Panc1 (cell line): ENCODE measurements at regions not wholly inside any gene's neighbourhood (a gene's known extent, or its start where the extent isn't known, plus 50 kb on each side); places are given as distances from the start of the nearest gene placed in this dataset.

Source experiments
- ATAC-seq: fragments of 200-7000 bp; cut with Tn5 transposase; 2 replicates; pipeline ENCODE4 v1.9.1; 2020; ENCODE audit warnings: mild to moderate bottlenecking, moderate library complexity
- BruUV-seq: library from RNA; stranded (reverse); fragments of 400-500 nt; replicated peaks from 2 replicates; lab custom pipeline; 2021; lab: Mats Ljungman, UMichigan
- CTCF ChIA-PET: fragments of 300-600 bp; sonication (Branson Sonifier 250); formaldehyde crosslinking; loops from one replicate; lab custom pipeline; 2022; ENCODE audit warnings: antibody characterized with exemption; lab: Charles Lee
- POLR2A ChIA-PET: fragments of 300-600 bp; sonication (Branson Sonifier 250); formaldehyde crosslinking; loops from one replicate; lab custom pipeline; 2022; ENCODE audit warnings: antibody characterized with exemption; lab: Charles Lee
- DNase-seq: peaks from one replicate; pipeline ENCODE4 v3.0.0-alpha.2; 2010; ENCODE audit warnings: low read depth, low spot score
- H3K27ac ChIP-seq: 2 replicates; pipeline ENCODE4 v1.5.1; 2011; ENCODE audit warnings: mild to moderate bottlenecking, low read length, inconsistent platforms
- H3K27me3 ChIP-seq: fragments of 200-500 bp; sonication (Bioruptor generic); 2 replicates; pipeline ENCODE4 v1.6.0; 2014; ENCODE audit warnings: low read length, inconsistent platforms; ENCODE audit not compliant: control insufficient read depth, insufficient read depth
- H3K36me3 ChIP-seq: fragments of 200-500 bp; sonication (Bioruptor generic); 2 replicates; pipeline ENCODE4 v1.5.1; 2014; ENCODE audit warnings: inconsistent platforms, mild to moderate bottlenecking, low read length, moderate library complexity; ENCODE audit not compliant: control insufficient read depth, insufficient read depth
- H3K4me1 ChIP-seq: 2 replicates; pipeline ENCODE4 v1.5.1; 2011; ENCODE audit warnings: inconsistent platforms, mild to moderate bottlenecking, low read length, moderate library complexity; ENCODE audit not compliant: control insufficient read depth, insufficient read depth
- H3K4me3 ChIP-seq, 2 experiments: 2 replicates each; pipeline ENCODE4 v1.5.1; 2011 to 2012; ENCODE audit warnings: low read depth in 2 of 2, low read length in 2 of 2, mild to moderate bottlenecking in 2 of 2, inconsistent platforms in 1 of 2, moderate library complexity in 1 of 2
- H3K9me3 ChIP-seq: fragments of 200-500 bp; sonication (Bioruptor generic); 2 replicates; pipeline ENCODE4 v1.5.1; 2014; ENCODE audit warnings: low read depth, mild to moderate bottlenecking, inconsistent platforms, low read length, moderate library complexity; ENCODE audit not compliant: control insufficient read depth, insufficient read depth
- CTCF ChIP-seq: fragments of 450-650 bp; IDR thresholded peaks from 2 replicates; pipeline ENCODE4 v1.5.1; 2017; ENCODE audit warnings: mild to moderate bottlenecking
- POLR2AphosphoS5 ChIP-seq: IDR thresholded peaks from 2 replicates; pipeline ENCODE4 v1.6.1; 2012; ENCODE audit warnings: mild to moderate bottlenecking, low read depth, low read length, moderate library complexity
- REST ChIP-seq, 2 experiments: IDR thresholded peaks; 2 replicates each; pipeline ENCODE4 v1.6.1; 2011 to 2012; ENCODE audit warnings: low read depth in 2 of 2, control low read depth in 1 of 2, low read length in 1 of 2, mild to moderate bottlenecking in 1 of 2, moderate library complexity in 1 of 2; ENCODE audit not compliant: insufficient read depth in 1 of 2
- SIN3A ChIP-seq: IDR thresholded peaks from 2 replicates; pipeline ENCODE4 v1.6.1; 2012; ENCODE audit warnings: low read depth, mild to moderate bottlenecking, low read length, moderate library complexity, borderline replicate concordance; ENCODE audit not compliant: insufficient read depth
- TCF7L2 ChIP-seq: IDR thresholded peaks from 2 replicates; pipeline ENCODE4 v1.6.1; 2011; ENCODE audit warnings: mild to moderate bottlenecking, low read depth, low read length, inconsistent platforms
- in situ Hi-C: cut with HindIII; loops from 2 replicates; pipeline ENCODE4 v1.10.0; 2016; ENCODE audit warnings: low sequenced_read_pairs, low pct_unique_long_range_greater_than_20kb
- intact Hi-C: fragments of 100-400 bp; cut with micrococcal nuclease; formaldehyde crosslinking; loops from one replicate; pipeline ENCODE4 v1.10.0; 2022; ENCODE audit not compliant: unreplicated experiment

DNA sequence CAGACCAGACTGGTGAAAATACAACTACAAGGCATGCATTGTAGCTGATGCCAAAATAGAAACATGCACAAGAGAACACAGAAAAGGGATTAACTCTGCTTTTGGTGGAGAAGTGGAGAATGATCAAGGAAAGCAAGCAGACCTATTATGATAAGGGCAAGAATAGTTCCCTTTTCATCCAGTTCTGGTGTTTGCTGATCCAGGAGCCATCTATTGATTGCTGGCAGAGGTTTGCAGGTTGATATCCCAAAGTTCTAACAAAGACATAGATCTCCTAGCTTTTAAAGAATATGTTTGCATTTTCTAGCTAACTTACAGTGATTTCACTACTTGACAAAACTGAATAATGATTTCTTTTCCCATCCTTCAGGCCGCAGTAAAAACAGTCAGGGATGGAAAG is 166.2 kb upstream of the CDKN3 start:
- H3K27ac ChIP-seq, result no peak overlapping the region
- no peaks in the 10 kb centered on the region for H3K9me3 ChIP-seq
- intact Hi-C loops, result no loop called here
- POLR2A ChIA-PET, result no interaction called here
- no peaks in the 10 kb centered on the region for H3K27me3 ChIP-seq
- BruUV-seq, result no TSS peak
- H3K4me3 ChIP-seq, result no peak overlapping the region
- ATAC-seq, result no peak
- in situ Hi-C loops, result no loop called here
- TF ChIP-seq CTCF, result no peak
- TF ChIP-seq SIN3A, result no peak
- TF ChIP-seq TCF7L2, result no peak
- TF ChIP-seq POLR2AphosphoS5, result no peak
- TF ChIP-seq REST (IDR thresholded peaks at IDR 0.05; ENCODE audit: insufficient read depth in 1 of 2, low read depth in 2 of 2, low read length in 1 of 2), result no peak
- no peak for DNase-seq
- H3K36me3 ChIP-seq, result no peaks in the 10 kb centered on the region
- CTCF ChIA-PET, result no interaction called here
- no peaks in the 10 kb centered on the region for H3K4me1 ChIP-seq

DNA sequence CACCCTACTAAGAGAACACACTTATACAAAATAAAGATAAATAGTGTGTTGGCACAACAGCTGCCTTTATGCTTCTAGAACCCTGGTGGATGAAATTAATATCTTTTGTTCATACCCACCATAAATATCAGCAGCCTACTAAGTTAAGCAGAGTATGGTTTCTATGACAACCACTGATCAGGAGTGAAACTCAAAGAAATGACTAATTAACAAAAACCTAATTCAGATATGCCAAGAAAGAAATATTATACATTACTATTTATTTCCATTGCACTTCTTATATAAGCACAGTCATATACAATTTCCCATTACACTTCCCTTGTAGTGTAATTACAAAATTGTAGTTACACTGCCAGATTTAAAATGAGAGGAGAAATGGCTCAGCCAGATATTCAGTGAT is 164.1 kb upstream of the CDKN3 start:
- Histone ChIP-seq H3K27me3 (no peaks in the 10 kb centered on the region), H3K36me3 (no peaks in the 10 kb centered on the region), H3K4me3 (no peak overlapping the region), H3K27ac (no peak overlapping the region), H3K9me3 (no peaks in the 10 kb centered on the region), H3K4me1 (no peaks in the 10 kb centered on the region)
- DNase-seq (no peak), ATAC-seq (no peak)
- ChIA-PET CTCF (no interaction called here), POLR2A (no interaction called here)
- no peak for TF ChIP-seq SIN3A
- in situ Hi-C loops, result no loop called here
- intact Hi-C loops, result no loop called here
- no TSS peak for BruUV-seq

GRCh38 chr14:54241517-54241916 is 155.3 kb upstream of the CDKN3 start:
- no TSS peak for BruUV-seq
- H3K36me3 ChIP-seq, result no peaks in the 10 kb centered on the region
- DNase-seq (no peak), ATAC-seq (no peak)
- H3K27me3 ChIP-seq, result no peaks in the 10 kb centered on the region
- no peaks in the 10 kb centered on the region for H3K4me1 ChIP-seq
- CTCF ChIA-PET, result no interaction called here
- in situ Hi-C loops (no loop called here), intact Hi-C loops (no loop called here)
- TF ChIP-seq TCF7L2 (no peak), CTCF (no peak), REST (IDR thresholded peaks at IDR 0.05; ENCODE audit: insufficient read depth in 1 of 2, low read depth in 2 of 2, low read length in 1 of 2) (no peak), SIN3A (no peak), POLR2AphosphoS5 (no peak)
- no peak overlapping the region for H3K27ac ChIP-seq
- H3K9me3 ChIP-seq, result no peaks in the 10 kb centered on the region
- H3K4me3 ChIP-seq, result no peak overlapping the region
- POLR2A ChIA-PET, result no interaction called here
